G401.6 (cell line): ENCODE measurements at regions not wholly inside any gene's neighbourhood (a gene's known extent, or its start where the extent isn't known, plus 50 kb on each side); places are given as distances from the start of the nearest gene placed in this dataset.

Experiments
- FAIRE-seq: peaks from 2 replicates; lab custom pipeline; 2012; peaks lifted over from hg19 to GRCh38; lab: Jason Lieb, UNC

- no peak for FAIRE-seq
Measured at GRCh38 chr13:76795701-76796695, 90.2 kb downstream of the KCTD12 start.

DNA sequence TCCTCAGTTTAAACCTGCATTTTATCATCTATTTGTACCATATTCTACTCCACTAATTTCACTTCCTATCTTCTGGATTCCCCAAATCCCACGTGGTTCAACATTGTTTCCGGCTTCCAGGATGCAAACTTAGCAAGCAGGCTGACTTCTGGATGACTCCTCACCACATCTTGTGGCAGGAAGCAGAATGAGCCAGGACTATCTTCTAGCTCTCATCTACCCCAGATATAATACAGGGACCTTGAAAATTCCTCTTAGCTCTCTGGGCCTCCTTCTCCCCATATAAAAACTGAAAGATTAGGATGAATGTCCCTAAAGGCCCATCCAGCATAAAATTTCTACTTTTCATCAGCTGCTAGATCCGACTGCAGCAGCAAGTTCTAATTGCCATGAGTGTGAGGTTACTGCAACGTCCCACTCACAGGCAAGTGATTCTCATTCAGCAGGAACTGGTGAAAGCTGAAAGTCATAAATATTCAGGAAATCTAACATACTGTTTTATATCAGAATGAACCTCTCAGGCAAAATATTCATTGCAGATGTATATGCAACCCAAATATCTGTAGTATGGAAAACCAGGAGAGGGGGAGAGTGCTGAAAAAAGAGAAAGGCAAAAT is 93.4 kb downstream of the KCTD12 start:
- no peak for FAIRE-seq

- FAIRE-seq = no peak
Measured at GRCh38 chr13:76790980-76791819, 95.0 kb downstream of the KCTD12 start.

- no peak for FAIRE-seq
Measured at GRCh38 chr13:76790526-76790925, 95.7 kb downstream of the KCTD12 start.

DNA sequence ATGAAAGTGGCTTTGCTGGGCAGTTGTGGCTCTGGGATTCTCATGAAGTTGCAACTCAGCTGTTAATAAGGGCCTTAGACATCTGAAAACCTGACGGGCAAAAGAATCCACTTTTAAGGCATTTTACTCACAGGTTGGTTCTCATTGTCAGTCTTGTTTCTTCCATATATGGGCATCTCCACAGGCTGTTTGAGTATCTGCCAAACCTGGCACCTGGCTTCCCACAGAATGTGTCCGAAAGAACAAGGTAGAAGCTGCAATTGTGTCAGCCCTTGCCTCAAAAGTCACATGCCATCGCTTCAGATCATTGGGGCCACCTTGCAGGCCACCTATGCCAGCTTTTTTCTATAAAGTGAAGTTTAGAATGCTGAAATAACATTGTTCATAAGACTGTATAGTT is 102.4 kb downstream of the KCTD12 start:
- FAIRE-seq = no peak

DNA sequence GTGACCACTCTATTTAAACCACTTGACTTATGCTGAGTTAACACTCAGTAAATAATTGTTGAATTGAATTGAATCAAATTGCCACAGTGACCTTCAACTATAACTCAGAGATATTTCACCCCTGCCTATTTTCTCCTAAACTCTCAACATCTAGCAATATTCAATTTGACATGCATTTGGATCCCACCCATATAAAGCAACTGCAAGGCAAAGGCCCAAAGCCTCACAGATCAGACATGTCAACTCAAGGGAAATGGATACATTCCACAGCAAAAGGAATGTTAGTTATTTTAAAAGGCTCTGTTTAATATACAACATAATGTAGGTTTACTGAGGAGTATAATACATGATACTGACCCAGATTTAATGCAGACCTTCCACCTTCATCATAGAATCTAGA is 107.4 kb downstream of the KCTD12 start:
- no peak for FAIRE-seq

DNA sequence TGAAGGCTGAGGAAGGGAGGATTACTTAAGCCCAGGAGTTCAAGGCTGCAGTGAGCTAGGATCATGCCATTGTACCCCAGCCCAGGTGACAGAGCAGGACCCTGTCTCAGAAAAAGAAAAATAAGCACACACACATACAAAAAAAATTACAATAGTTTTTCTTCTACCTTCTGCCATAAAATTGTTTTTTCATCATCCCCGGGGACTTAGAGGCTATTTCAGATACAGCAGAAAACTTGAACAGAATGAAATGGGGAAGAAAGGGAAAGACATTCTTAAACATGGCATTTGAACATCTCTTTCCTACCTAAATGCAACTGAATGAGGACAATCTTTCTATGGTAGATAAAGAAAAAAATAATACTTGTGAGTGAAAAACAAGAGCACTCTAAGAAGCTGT is 109.1 kb downstream of the KCTD12 start:
- no peak for FAIRE-seq

DNA sequence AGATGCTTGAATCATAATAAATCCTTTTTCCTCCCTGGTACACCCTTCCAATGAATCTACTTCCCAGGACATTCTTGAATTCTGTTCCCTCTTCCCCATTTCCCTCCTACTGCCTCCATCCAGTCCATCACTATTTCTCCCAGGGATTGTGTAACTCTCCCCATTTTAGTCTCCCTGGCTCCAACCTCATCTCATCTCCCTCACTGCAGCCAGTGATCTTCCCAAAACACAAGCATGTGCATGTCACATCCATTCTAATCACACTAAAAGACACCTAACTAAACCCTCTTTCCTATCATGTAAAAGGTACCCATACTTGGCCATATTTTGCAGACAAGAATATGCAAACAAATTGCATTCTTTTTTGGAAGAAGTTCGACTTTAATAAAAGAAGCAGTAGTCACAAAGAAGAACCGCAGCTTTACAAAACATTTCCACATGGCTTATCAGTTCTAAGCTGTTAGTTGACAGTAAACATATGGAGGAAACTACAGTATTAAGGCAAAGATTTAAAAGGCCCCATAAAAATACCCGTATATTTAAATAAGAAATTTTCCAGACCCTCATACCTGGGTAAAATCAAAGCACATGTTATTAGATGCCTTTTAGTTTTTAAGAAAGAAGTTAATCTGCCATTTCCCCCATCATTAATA is 111.0 kb downstream of the KCTD12 start:
- no peak for FAIRE-seq

DNA sequence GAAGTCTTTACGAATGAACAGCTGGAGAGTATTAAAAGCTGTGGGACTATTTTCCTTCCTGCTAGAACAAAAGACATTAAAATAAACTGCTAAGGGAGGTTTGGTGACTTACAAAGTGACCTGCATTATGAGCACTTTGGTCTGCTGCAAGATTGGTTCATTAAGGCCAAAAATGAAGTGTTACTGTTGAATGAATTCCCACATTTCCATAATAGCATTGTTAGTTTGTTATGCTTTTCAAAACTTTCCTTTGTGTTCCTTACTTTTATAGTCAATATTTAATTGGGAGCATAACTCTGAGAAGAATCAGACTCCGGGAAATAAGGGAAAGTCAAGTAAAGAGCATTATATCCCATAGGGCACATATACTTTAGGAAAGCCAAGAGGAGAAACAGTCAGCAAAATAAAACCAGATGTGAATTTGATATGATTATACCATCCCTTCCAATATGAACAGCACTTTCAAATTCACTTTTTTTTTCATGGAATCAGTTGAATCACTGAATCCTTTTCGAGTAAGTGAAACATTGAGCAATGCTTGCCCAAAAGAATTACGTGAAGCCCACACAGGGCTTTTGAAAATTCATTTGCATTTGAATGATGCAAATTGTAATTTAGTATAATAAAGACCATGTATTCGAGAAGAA is 112.6 kb downstream of the KCTD12 start:
- no peak for FAIRE-seq

GRCh38 chr13:76772241-76772640 is 114.0 kb downstream of the KCTD12 start:
- no peak for FAIRE-seq

DNA sequence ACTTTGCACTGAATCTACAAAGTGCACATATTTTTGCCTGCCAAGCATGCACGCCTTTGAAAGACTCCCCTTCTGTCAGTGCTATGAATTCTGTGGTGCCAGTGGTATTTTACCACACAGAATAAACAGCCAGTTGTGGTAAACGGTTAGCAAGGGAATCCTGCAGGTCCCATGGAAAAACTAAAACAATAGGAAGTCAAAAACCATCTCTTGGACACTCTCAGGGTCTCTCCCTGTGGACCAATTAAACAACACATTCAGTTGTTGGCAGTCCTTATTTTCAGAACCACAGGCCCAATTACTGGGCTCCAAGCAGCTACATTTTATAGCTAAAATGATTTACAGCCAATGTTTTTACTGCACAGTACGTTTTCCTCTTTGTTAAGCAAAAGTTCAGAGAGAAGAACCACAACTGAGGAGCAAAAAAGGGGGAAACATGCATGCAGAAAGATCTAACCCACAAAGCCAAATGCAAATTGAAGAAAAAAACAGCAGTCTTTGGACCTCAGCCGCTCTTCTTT is 116.9 kb downstream of the KCTD12 start:
- FAIRE-seq = no peak

GRCh38 chr13:76768384-76768783 is 117.8 kb downstream of the KCTD12 start:
- no peak for FAIRE-seq

GRCh38 chr13:76764916-76765315 is 121.3 kb downstream of the KCTD12 start:
- FAIRE-seq = no peak

DNA sequence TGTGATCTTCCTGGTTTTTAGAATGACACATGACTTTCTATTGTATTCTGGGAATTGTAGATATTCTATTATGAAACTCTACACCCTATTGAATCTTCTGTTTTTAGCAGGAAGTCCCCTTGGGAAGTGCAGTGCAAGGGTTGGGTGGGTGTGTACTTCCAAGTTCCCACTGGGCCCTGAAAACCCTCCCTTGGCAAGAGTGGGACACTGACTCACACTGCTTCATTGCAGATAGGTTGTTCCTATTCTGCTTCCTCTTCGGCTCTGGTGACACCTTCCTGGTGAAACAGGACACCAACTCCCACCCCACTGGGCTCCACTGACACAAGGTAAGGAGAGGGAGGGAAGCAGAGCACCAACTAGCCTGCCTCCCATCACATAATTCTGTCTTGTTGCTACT is 121.8 kb downstream of the KCTD12 start:
- FAIRE-seq = no peak

GRCh38 chr13:76762721-76763120 is 123.5 kb downstream of the KCTD12 start:
- no peak for FAIRE-seq

DNA sequence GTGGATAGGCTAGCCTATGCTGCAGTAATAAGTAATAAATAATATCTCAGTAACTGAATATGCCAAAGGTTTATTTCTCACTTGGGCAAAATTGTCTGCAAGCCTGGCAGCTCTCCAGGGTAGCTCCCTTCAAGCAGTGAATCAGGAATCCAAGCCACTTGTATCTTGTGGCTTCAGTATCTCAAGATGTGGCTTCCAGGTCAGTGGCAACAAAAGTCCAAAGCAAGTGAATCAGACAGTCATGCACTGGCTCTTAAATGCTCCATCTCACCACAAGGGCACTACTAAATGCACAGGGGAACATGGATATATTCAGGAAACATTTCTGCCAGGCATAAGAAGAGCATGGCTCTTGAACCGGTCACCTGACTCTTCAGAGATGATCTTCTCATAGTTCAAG is 126.3 kb downstream of the KCTD12 start:
- FAIRE-seq = no peak

GRCh38 chr13:76758738-76759137 is 127.5 kb downstream of the KCTD12 start:
- no peak for FAIRE-seq

DNA sequence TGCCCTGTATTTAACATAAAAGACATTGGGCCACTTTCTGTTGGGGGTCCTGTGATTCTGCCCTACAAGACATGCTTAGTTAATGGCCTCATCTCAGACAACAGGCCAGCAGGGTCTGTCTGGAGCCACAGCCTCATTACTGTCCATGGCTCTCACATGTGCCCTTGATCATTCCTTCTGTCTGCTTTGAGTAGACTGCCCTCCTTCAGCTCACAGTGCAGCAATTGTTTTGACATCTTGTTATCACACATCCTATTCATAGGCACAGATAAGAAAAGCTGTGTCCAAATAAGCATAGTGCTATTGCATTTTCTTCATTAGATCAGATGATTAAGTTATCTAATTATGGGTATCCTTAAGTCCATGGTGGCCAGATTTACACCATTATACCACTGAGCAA is 127.9 kb downstream of the KCTD12 start:
- no peak for FAIRE-seq

GRCh38 chr13:76756451-76756850 is 129.8 kb downstream of the KCTD12 start:
- no peak for FAIRE-seq

DNA sequence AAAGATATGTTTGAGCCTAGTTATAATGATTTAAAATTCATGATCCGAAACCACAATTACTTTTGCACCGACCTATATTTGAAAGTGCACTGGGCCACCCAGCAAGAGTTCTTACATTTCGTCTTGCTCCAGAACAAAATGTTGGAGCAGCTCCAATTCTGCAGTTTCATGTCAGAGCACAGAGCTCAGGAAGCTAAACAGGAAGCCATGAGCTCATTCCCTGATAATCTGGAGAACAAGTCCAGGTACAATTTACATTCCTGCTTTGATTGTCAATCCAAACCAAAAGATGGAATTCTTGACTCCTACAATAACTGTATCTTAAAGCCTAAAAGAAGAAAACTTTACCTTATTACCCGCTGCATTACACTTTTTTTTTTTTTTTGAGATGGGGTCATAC is 131.8 kb downstream of the KCTD12 start:
- no peak for FAIRE-seq

- no peak for FAIRE-seq
Measured at GRCh38 chr13:76751278-76751677, 134.9 kb downstream of the KCTD12 start.
